Pulmonary artery endothelial cell (primary cell): ENCODE measurements at regions not wholly inside any gene's neighbourhood (a gene's known extent, or its start where the extent isn't known, plus 50 kb on each side); places are given as distances from the start of the nearest gene placed in this dataset.

Experiments
- DNase-seq: peaks from one replicate; pipeline ENCODE4 v3.0.0-alpha.2; 2011; ENCODE audit warnings: low read depth, low spot score

DNA sequence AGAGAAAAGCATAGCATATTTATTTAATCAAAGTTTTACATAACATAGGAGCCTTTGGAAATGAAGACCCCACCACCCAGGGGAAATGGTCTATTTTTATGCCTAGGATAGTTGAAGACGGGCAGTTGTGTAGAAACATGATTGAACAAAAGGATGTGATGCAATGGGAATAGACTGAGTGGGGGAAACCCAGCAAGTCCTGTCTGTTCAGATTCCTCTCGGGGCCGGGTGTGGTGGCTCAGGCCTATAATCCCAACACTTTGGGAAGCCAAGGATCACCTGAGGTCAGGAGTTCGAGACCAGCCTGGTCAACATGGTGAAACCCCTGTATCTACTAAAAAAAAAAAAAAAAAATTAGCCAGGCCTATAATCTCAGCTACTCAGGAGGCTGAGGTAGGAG is 298.3 kb downstream of the MATN1 start:
- DNase-seq = no peak

- no peak for DNase-seq
Observed at GRCh38 chr1:30423570-30423969, 299.8 kb downstream of the MATN1 start.

GRCh38 chr1:30422251-30422650 is 301.1 kb downstream of the MATN1 start:
- no peak for DNase-seq

DNA sequence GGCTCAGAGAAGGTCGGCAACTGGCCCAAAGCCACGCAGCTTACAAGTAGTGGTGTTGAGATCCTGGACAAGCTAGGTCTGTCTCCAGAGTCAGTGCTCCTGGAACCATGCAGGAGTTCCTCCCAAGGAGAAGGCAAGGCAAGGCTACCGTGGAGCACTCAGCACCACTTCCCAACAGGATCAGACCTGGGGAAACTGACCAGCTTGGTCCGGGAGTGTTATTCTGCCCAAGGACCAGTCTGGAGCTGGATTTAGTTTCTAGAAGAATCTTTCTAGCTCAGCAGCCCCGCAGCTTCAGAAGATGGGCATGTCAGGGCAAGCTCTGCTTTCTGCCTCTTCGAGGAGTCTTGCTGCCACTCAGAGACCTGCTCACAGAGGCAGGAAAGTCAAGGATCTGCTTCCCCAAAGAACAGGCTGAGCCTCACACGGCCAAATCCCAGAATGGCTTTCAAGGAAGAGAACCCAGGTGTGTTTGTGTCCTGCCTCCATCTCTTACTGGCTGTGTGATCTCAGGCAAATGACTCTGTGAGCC is 302.8 kb downstream of the MATN1 start:
- DNase-seq = no peak

GRCh38 chr1:30419831-30420230 is 303.6 kb downstream of the MATN1 start:
- no peak for DNase-seq

- DNase-seq = no peak
Observed at GRCh38 chr1:30418939-30419720, 304.3 kb downstream of the MATN1 start.

DNA sequence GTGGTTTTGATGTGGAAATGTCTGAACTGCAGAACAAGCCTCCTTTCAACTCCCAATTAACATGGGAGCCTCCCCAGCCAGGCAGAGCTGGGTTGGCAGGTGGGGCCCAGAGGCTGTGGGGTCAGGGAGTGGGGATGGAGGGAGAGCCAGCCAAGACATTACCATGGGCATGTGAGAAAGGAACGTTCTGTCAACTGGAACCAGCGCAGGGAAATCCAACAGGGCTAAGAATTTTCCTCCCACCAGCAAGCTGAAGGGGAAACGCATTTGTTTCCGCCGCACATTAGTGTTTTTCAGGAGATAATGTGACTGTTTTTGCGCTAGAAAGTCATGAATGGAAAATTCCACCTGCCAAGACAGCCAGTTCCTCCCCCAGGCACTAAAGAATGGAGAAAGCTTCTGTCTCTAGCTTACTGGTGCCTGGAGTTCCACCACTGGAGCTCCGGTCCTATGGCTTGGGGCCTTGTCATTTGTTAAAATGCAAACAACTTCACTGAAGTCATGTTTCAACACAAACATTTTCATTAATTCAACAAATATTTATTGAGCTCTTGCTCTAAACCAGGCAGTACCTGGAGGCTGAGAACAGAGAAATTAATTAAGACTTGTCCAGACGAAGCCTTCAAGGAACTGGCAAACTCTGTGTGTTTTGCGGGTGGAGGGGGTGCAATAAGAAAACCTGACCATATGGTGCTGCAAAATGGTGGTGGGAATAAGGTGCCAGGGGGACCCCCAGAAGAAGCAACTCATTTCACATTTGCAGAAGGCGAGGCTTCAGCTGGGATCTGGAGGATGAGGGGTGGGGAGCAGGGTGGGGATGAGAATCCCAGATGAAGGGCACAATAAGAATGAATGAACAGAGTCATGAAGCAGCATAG is 305.1 kb downstream of the MATN1 start:
- DNase-seq = no peak

- DNase-seq = no peak
Observed at GRCh38 chr1:30417701-30418046, 305.7 kb downstream of the MATN1 start.

DNA sequence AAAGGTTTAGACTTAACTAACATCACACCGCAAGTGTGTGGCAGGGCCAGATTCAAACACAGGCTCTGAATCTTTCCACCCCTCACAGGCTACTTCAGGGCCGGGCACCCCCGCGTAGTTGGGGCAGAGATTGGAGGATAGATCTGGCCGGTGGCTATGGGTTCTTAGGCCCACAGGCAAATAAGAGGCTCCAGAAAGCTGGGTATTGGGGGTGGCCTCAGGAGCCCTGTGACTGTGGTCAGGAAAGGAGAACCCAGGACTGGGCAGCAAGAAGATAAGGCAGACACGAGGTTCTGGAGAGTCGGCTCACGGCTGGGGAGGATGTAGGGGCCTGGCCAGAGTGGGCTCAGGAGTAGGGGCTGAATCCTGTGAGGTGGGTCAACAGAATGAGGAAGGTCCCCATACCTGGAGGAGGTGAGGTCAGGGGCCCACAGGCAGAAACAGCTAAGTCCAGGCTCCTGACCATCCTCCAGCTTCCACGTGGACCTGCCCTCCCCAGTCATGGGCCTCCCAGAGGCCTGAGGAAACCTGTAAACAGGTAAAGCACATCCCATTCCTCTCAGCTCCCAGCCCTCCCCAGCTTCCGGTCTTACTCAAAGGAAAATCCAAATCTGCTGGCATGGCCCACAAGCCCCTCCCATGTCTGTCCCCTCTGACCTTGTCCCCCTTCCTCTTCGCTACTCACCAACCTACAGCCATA is 306.2 kb downstream of the MATN1 start:
- no peak for DNase-seq

GRCh38 chr1:30416221-30416820 is 307.1 kb downstream of the MATN1 start:
- DNase-seq = no peak

GRCh38 chr1:30415171-30415940 is 308.0 kb downstream of the MATN1 start:
- DNase-seq = no peak

DNA sequence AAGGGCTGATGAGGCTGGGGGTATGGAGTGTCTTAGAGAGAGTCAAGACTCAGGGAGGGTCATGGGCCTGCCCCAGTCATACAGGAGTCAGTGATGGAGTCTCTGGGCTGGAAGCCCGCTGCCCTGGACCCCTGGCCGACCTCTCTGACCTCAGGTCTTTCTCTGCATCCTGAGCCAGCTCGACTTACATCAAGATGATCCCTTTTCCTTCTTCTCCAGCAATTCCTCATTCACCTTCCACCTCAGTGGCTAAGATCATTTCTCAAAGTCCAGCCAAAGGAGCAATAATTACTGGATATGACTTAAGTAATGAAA is 308.6 kb downstream of the MATN1 start:
- DNase-seq = no peak

- no peak for DNase-seq
Observed at GRCh38 chr1:30414086-30414850, 309.1 kb downstream of the MATN1 start.

- DNase-seq = no peak
Observed at GRCh38 chr1:30413606-30414005, 309.8 kb downstream of the MATN1 start.

GRCh38 chr1:30413111-30413440 is 310.3 kb downstream of the MATN1 start:
- DNase-seq = no peak

GRCh38 chr1:30412241-30413110 is 310.9 kb downstream of the MATN1 start:
- DNase-seq = no peak

DNA sequence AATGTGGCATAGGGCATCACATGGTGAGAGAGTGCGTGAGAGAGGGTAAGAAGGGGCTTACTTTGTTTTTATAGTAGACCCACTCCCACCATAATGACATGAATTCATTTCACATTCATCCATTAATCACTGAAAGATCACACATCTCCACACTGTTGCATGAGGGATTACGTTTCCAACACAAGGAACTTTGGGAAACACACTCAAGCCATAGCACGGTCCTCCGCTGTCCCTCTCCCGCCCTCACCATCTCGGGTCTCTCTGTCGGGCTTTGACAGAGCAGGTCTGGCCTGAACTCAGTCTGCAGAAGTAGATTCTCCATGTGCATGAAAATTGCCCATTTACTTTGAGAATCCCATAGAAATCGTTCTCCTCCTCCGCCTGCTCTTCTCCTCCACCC is 312.2 kb downstream of the MATN1 start:
- DNase-seq = no peak

- no peak for DNase-seq
Observed at GRCh38 chr1:30410153-30410851, 313.1 kb downstream of the MATN1 start.
